ENCODE measurements at regions not wholly inside any gene's neighbourhood (a gene's known extent, or its start where the extent isn't known, plus 50 kb on each side); places are given as distances from the start of the nearest gene placed in this dataset.

DNA sequence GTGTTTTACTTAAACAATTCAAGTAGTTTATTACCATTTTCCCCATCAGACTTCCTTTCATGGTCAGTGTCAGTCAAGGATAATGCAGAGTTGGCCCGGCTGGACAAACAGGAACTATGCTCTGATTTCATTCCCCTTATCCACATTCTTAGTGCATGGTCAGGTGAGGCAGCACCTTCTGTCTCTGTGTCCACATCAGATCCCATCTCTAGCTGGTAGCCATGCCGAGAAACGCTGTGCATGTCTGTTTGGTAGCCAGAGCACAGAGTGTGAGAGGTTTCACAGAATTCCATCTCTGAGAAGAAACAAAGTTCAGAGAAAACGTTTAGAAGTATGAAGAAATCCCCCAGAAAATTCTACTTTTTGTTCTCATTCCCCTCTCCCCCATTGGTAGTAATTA, 423.7 kb upstream of the TEX13C start (continued):
- TF ChIP-seq, protein P1, sequence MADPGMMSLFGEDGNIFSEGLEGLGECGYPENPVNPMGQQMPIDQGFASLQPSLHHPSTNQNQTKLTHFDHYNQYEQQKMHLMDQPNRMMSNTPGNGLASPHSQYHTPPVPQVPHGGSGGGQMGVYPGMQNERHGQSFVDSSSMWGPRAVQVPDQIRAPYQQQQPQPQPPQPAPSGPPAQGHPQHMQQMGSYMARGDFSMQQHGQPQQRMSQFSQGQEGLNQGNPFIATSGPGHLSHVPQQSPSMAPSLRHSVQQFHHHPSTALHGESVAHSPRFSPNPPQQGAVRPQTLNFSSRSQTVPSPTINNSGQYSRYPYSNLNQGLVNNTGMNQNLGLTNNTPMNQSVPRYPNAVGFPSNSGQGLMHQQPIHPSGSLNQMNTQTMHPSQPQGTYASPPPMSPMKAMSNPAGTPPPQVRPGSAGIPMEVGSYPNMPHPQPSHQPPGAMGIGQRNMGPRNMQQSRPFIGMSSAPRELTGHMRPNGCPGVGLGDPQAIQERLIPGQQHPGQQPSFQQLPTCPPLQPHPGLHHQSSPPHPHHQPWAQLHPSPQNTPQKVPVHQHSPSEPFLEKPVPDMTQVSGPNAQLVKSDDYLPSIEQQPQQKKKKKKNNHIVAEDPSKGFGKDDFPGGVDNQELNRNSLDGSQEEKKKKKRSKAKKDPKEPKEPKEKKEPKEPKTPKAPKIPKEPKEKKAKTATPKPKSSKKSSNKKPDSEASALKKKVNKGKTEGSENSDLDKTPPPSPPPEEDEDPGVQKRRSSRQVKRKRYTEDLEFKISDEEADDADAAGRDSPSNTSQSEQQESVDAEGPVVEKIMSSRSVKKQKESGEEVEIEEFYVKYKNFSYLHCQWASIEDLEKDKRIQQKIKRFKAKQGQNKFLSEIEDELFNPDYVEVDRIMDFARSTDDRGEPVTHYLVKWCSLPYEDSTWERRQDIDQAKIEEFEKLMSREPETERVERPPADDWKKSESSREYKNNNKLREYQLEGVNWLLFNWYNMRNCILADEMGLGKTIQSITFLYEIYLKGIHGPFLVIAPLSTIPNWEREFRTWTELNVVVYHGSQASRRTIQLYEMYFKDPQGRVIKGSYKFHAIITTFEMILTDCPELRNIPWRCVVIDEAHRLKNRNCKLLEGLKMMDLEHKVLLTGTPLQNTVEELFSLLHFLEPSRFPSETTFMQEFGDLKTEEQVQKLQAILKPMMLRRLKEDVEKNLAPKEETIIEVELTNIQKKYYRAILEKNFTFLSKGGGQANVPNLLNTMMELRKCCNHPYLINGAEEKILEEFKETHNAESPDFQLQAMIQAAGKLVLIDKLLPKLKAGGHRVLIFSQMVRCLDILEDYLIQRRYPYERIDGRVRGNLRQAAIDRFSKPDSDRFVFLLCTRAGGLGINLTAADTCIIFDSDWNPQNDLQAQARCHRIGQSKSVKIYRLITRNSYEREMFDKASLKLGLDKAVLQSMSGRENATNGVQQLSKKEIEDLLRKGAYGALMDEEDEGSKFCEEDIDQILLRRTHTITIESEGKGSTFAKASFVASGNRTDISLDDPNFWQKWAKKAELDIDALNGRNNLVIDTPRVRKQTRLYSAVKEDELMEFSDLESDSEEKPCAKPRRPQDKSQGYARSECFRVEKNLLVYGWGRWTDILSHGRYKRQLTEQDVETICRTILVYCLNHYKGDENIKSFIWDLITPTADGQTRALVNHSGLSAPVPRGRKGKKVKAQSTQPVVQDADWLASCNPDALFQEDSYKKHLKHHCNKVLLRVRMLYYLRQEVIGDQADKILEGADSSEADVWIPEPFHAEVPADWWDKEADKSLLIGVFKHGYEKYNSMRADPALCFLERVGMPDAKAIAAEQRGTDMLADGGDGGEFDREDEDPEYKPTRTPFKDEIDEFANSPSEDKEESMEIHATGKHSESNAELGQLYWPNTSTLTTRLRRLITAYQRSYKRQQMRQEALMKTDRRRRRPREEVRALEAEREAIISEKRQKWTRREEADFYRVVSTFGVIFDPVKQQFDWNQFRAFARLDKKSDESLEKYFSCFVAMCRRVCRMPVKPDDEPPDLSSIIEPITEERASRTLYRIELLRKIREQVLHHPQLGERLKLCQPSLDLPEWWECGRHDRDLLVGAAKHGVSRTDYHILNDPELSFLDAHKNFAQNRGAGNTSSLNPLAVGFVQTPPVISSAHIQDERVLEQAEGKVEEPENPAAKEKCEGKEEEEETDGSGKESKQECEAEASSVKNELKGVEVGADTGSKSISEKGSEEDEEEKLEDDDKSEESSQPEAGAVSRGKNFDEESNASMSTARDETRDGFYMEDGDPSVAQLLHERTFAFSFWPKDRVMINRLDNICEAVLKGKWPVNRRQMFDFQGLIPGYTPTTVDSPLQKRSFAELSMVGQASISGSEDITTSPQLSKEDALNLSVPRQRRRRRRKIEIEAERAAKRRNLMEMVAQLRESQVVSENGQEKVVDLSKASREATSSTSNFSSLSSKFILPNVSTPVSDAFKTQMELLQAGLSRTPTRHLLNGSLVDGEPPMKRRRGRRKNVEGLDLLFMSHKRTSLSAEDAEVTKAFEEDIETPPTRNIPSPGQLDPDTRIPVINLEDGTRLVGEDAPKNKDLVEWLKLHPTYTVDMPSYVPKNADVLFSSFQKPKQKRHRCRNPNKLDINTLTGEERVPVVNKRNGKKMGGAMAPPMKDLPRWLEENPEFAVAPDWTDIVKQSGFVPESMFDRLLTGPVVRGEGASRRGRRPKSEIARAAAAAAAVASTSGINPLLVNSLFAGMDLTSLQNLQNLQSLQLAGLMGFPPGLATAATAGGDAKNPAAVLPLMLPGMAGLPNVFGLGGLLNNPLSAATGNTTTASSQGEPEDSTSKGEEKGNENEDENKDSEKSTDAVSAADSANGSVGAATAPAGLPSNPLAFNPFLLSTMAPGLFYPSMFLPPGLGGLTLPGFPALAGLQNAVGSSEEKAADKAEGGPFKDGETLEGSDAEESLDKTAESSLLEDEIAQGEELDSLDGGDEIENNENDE (IDR thresholded peaks at IDR 0.05; ENCODE audit: insufficient replicate concordance, low read length) = no peak
- no peak for TF ChIP-seq PHF8 (conservative IDR thresholded peaks at IDR 0.05; ENCODE audit: low read depth, low read length)
- no peak for TF ChIP-seq EZH2 (IDR thresholded peaks at IDR 0.05; ENCODE audit: low read depth, low read length, severe bottlenecking)
- TF ChIP-seq BACH1 (IDR thresholded peaks at IDR 0.05; ENCODE audit: low read length) = no peak

Data from H1 (cell line).